GM18505 (cell line): ENCODE measurements at regions not wholly inside any gene's neighbourhood (a gene's known extent, or its start where the extent isn't known, plus 50 kb on each side); places are given as distances from the start of the nearest gene placed in this dataset.

Experiments used
- ATAC-seq: cut with Tn5 transposase; IDR thresholded peaks from one replicate; pipeline ENCODE4 v1.9.1; 2021; ENCODE audit not compliant: unreplicated experiment
- POLR2A ChIP-seq: IDR thresholded peaks from 4 replicates; pipeline ENCODE4 v1.6.1; 2011; ENCODE audit warnings: borderline replicate concordance; ENCODE audit not compliant: insufficient read depth, insufficient read length; ENCODE audit errors: extremely low read depth

DNA sequence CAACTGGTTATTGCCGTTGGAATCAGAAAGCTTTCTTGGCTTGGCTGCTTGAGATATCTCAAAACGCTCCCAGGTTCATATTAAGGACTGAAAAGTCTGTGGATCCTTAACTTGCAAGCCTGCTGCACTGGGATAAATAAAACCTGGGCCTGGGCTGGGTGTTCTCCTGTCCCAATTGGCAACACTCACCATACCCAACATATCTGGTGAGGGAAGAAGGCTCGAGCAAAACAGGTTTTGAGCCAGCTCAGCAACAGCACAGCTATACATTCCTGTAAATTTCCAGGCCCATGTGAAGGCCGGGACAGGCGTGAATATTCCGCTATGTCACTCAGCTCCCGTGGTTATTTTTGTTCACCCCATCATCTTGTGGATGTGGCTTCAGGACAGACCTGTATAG is 169.0 kb upstream of the BCL6 start:
- ATAC-seq, result no peak
- TF ChIP-seq POLR2A, result no peak

DNA sequence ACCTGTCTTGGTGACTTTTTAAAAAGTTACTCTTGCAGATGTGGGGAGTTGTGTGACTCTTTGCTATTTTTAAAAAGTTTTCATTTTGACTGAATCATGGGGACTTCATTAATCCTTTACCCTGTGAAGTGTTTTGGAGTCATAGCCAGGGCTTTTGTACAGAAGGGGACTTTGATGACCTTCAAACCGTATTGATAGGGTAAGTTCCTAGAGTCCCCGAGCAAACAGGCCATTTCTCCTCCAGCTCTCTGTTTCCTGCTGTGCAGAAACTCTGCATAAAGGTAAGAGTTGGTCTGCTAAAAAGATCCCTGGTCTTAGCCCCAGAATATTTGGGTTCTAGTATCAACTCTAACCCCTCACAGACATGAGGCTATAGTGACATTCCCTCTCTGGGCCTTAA is 170.8 kb upstream of the BCL6 start:
- no peak for TF ChIP-seq POLR2A
- no peak for ATAC-seq

DNA sequence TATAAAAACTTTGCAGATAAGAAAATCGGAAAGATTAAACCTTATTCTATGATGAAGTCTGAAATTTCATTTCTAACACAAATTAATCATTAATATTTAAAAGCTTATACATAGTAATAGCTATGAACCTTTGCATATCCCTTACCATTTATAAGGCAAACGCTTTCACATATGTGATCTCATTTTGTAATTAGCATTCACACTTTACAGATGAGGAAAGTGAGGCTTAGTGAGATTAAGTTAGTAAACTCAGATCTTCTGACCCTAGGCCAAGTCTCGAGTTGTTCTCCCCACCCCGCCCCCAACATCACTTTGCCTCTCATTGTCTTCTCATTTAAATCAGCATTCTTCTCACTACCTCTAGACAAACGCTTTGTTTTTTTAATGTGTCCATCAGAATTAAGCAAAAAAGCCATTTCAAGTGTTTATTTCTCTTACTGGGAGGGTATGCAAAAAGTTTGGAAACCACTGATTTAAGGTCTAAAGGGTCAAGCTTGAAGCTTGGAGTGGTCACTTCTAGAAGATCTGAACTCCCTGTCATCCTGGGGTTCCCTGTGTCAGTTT is 172.9 kb upstream of the BCL6 start:
- ATAC-seq, result no peak
- TF ChIP-seq POLR2A, result no peak

DNA sequence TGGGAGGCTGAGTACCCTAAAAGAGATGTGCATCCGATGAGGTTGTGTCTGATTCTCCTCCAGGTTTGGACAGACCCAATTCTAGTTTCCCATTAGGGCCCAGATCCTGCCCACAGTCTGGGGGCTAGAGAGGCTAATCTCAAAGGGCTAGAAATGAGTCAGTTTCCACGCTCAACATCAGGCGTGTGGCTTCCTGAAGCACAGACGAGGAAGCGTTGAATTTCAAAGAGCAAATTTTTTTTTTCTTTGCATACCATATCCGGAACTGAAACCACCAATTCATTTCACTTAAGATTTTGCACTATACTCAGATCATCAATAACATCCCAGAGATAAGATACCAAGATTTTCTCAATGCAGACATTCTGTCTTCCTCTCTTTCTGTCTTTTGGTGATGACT is 173.8 kb upstream of the BCL6 start:
- peak; percentile 93 for ATAC-seq

DNA sequence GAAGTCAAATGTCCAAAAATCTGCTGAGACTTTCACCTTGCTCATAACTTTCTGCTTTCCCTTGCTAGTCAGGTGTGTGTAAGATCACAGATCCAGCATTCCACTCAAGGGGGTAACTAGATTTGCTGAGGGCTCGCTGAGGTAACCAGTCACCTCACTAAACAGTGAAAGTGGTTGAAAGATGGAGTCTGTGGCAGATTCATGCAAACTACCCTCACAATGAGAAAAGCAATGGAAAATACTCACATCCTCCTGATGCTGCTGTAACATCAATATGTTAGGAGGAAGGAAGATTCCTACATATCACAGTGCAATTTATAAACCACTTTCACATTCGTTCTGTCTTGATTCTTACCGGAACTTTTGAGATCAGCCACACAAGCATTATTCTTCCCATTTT is 174.3 kb upstream of the BCL6 start:
- TF ChIP-seq POLR2A, result no peak
- peak; percentile 49 for ATAC-seq

More for the DNA sequence above, 173.8 kb upstream of the BCL6 start:
- no peak for TF ChIP-seq POLR2A

DNA sequence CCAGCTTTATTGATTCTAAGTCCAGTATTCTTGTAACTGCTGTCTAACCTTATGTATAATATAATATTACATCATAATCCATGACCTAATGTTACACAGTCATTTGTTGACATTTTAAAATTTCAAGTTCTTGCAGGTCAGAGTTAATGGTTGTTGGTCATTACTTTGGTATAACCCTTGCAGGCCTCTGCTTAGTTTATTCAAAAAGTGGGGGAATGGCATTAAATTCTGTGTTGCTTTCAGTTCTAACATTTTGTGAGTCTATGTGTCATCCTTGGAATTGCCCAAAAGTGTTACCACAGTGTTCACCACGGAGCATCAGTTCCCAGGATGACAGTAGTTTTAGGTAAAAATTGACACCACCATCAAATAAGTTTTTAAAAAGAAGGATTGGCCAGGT is 174.8 kb upstream of the BCL6 start:
- no peak for ATAC-seq
- no peak for TF ChIP-seq POLR2A

DNA sequence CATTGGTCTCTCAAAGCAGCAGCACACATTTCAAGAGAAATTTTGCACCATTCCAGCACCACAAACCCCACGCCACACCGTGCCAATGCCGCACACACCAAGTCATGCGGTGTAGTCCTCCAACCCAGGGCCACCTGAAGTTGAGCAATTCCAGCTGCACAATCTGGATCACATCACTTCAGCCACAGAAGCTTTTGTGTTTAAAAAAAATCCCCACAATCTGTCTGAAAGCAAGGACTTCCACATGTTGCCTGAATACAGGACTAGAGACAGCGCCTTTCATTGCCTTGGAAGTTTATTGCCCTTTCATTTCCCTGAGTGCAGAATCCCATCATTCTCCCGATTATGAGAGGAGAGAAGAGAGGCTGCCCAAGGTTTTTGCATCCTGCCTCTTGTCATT is 175.6 kb upstream of the BCL6 start:
- TF ChIP-seq POLR2A, result no peak
- ATAC-seq, result no peak

DNA sequence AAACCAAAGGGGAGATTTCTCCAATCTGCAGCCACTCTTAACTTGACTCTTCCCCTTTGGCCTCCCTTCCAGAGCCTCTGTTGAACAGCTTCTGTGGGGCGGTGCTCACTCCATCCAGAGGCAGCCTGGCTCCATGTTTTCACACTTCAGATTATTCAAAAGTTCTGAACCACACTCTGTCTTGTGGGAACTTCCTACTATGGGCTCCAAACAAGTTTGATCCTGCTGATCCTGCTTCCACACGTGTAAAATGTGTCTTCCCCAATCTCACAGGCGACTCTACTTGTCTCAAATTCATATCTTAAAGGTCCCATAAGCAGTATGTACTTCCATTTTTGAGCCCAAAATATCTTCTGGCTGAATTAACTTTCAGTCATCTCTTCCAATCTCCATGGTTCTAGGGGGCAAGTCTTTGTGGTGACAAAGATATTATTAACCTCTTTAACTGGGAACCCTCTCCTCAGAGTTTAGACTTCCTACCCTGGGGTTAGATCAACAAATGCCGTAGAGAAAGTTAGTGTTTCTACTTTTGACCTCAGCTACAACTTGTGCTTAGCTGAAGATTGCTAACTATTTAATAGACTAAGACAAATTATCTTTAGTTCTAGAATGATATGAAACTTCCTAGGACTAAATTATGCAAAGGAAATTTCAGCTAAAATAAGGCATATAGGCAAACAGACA is 176.3 kb upstream of the BCL6 start:
- TF ChIP-seq POLR2A, result no peak
- ATAC-seq, result no peak

DNA sequence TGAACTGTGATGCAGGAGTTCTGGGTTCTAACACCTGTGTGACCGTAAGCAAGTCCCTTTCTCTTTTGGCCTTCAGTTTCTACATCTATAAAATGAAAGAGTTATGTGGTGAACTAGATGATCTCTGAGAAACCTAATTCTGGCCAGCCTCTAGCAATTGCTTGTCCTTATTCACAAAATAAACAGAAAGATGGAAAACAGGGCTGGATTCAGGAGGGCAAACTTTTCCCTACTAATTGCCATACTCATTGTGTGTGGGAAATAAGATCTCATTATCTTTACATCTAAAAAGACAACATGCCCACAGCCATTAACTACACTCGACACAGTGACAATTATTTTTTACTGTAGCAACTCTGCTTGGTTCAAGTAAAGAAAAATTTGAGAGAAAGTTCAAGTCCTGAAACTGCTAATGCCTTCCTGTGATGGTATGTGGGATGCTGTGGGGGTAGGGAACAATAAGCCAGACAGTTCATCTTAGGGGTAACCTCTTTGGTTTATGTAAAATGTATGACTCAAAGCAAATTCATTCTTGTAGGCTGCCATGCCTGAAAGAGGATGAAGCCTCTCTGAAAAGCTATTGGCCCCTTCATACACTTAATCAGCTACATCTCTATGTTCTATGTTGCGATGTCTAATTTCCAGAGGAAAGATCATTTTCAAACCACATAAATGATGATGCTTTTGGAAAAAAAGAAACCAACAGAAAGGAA is 177.6 kb upstream of the BCL6 start:
- no peak for TF ChIP-seq POLR2A
- no peak for ATAC-seq

DNA sequence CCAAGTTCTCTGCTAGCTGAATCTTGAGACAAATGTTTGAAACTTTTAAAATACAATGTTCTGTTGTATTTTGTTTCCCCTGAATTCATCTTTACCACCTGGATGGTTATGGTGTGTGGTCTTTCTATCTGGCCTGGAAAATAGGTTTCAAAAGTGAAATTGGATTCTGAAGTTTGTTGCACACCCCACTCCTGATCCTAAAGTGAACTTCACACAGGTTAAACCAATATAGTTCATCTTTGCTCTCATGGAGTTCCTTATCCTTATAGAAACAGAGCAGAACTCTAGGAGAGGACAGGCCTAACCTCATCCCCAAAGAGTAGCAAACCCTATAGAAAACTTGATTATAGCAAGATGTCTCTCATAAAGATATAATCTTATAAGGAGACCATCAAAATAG is 179.4 kb upstream of the BCL6 start:
- ATAC-seq, result no peak
- TF ChIP-seq POLR2A, result no peak

DNA sequence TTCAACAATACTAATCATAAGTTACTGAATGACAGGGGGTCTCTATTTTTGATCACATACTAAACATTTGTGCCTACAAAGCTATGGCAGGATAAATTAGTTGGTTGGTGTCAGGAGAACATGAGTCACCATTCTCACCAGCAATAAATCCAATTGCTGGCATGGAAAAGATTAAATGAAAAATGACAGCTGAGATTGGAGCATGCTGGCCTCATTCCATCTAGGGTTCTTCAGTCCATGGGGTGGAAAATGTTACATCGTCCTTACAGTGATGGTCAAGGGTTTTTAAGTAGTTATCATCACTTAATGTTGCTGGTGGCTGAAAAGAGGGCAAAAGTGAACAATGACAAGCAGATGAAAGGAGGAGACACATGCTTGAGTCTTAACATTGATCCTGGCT is 180.1 kb upstream of the BCL6 start:
- no peak for ATAC-seq
- no peak for TF ChIP-seq POLR2A

DNA sequence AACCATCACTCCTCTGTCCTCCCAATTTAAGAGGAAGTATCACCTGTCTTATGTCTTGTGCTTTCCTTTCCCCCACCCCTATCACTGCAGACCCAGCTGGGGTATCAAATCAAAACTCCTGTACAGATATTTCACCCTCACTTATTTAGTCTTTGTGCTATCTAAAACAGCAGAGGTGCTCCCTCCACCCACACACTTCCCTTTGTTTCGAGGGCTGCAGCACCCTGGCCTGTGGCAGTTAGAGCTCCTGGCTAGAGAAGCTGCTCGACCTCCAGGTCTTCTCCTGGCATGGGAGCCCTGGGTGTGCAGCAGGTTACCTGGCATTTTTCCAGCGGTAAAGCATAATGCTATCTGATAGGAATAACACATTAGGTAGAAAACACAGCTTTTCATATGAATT is 181.4 kb upstream of the BCL6 start:
- no peak for ATAC-seq
- no peak for TF ChIP-seq POLR2A

DNA sequence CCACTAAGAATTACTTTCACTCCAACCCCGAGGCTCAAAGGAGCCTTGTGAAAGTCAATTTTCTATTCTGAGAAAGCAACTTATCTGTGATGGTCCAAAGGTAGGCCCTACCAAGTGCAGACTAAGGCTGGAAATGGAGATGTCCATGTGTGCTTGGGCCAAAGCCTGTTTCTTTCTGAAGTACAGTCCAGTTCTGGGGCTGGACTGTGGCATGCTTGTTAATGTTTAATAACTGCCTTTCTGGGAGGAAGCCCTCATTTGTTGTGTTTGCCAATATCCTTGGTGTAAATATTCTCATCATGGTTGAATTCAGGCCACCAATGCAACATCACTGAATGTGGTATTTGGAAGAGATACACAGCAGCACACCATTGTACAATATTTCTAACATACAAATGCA is 182.3 kb upstream of the BCL6 start:
- no peak for TF ChIP-seq POLR2A
- no peak for ATAC-seq
